H9 (cell line): ENCODE measurements at regions not wholly inside any gene's neighbourhood (a gene's known extent, or its start where the extent isn't known, plus 50 kb on each side); places are given as distances from the start of the nearest gene placed in this dataset.

Source experiments
- DNase-seq: peaks from one replicate; pipeline ENCODE4 v3.0.0-alpha.2; 2017
- H2AFZ ChIP-seq: one replicate; pipeline ENCODE4 v1.6.1; 2013; ENCODE audit warnings: mild to moderate bottlenecking, low read length, control low read depth, moderate library complexity
- H2AK5ac ChIP-seq: 2 replicates; pipeline ENCODE4 v1.6.1; 2013; ENCODE audit warnings: low read length, control low read depth, mixed read lengths; ENCODE audit not compliant: insufficient read length
- H2BK120ac ChIP-seq: one replicate; pipeline ENCODE4 v1.6.1; 2013; ENCODE audit warnings: low read depth, mild to moderate bottlenecking, low read length, control low read depth, inconsistent platforms; ENCODE audit not compliant: poor library complexity, severe bottlenecking
- H2BK12ac ChIP-seq: 2 replicates; pipeline ENCODE4 v1.6.1; 2013; ENCODE audit warnings: low read length, control low read depth, mixed read lengths, low read depth; ENCODE audit not compliant: insufficient read length
- H2BK15ac ChIP-seq: 2 replicates; pipeline ENCODE4 v1.6.1; 2013; ENCODE audit warnings: low read depth, low read length, control low read depth
- H2BK20ac ChIP-seq: one replicate; pipeline ENCODE4 v1.6.1; 2013; ENCODE audit warnings: low read depth, mild to moderate bottlenecking, low read length, control low read depth, inconsistent platforms; ENCODE audit not compliant: poor library complexity, severe bottlenecking
- H2BK5ac ChIP-seq: 2 replicates; pipeline ENCODE4 v1.6.1; 2013; ENCODE audit warnings: low read length, control low read depth, mixed read lengths; ENCODE audit not compliant: insufficient read length
- H3K14ac ChIP-seq: 2 replicates; pipeline ENCODE4 v1.6.1; 2013; ENCODE audit warnings: low read length, control low read depth; ENCODE audit not compliant: insufficient read depth
- H3K18ac ChIP-seq: 2 replicates; pipeline ENCODE4 v1.6.1; 2013; ENCODE audit warnings: low read depth, mild to moderate bottlenecking, mixed read lengths, low read length, control low read depth; ENCODE audit not compliant: insufficient read length
- H3K23ac ChIP-seq: 2 replicates; pipeline ENCODE4 v1.6.1; 2013; ENCODE audit warnings: low read length, control low read depth, mixed read lengths, low read depth; ENCODE audit not compliant: insufficient read length
- H3K23me2 ChIP-seq: 2 replicates; pipeline ENCODE4 v1.6.1; 2013; ENCODE audit warnings: low read depth, mild to moderate bottlenecking, mixed read lengths, low read length, control low read depth; ENCODE audit not compliant: insufficient read length, poor library complexity, severe bottlenecking
- H3K27ac ChIP-seq: 2 replicates; pipeline ENCODE4 v1.5.1; 2013; ENCODE audit warnings: low read length, control low read depth, mixed read lengths, low read depth; ENCODE audit not compliant: insufficient read length
- H3K27me3 ChIP-seq: 2 replicates; pipeline ENCODE4 v1.6.1; 2013; ENCODE audit warnings: low read length, control low read depth, inconsistent platforms; ENCODE audit not compliant: insufficient read depth
- H3K4ac ChIP-seq: 2 replicates; pipeline ENCODE4 v1.6.1; 2013; ENCODE audit warnings: low read depth, mild to moderate bottlenecking, control low read depth, inconsistent platforms, low read length, moderate library complexity
- H3K4me1 ChIP-seq: 2 replicates; pipeline ENCODE4 v1.6.1; 2013; ENCODE audit warnings: low read length, control low read depth, inconsistent platforms; ENCODE audit not compliant: insufficient read depth
- H3K4me2 ChIP-seq: 2 replicates; pipeline ENCODE4 v1.6.1; 2013; ENCODE audit warnings: low read length, control low read depth, mixed read lengths; ENCODE audit not compliant: insufficient read length, insufficient read depth
- H3K56ac ChIP-seq: 2 replicates; pipeline ENCODE4 v1.6.1; 2013; ENCODE audit warnings: low read depth, mild to moderate bottlenecking, mixed read lengths, low read length, control low read depth; ENCODE audit not compliant: insufficient read length
- H3K79me1 ChIP-seq: 2 replicates; pipeline ENCODE4 v1.6.1; 2013; ENCODE audit warnings: low read depth, mild to moderate bottlenecking, moderate library complexity, low read length, control low read depth, inconsistent platforms; ENCODE audit not compliant: insufficient read depth, poor library complexity, severe bottlenecking
- H3K79me2 ChIP-seq: 2 replicates; pipeline ENCODE4 v1.6.1; 2013; ENCODE audit warnings: low read length, control low read depth, inconsistent platforms; ENCODE audit not compliant: insufficient read depth
- H3K9ac ChIP-seq: 2 replicates; pipeline ENCODE4 v1.6.1; 2013; ENCODE audit warnings: low read length, control low read depth, mixed read lengths; ENCODE audit not compliant: insufficient read length; ENCODE audit errors: extremely low read depth
- H3K9me3 ChIP-seq: one replicate; pipeline ENCODE4 v1.6.1; 2013; ENCODE audit warnings: low read depth, low read length, inconsistent platforms; ENCODE audit not compliant: control insufficient read depth
- H3T11ph ChIP-seq: one replicate; pipeline ENCODE4 v1.6.1; 2013; ENCODE audit warnings: mild to moderate bottlenecking, low read length, control low read depth, inconsistent platforms
- H4K20me1 ChIP-seq: one replicate; pipeline ENCODE4 v1.6.1; 2013; ENCODE audit not compliant: control insufficient read depth, insufficient read length, insufficient read depth
- H4K5ac ChIP-seq: 2 replicates; pipeline ENCODE4 v1.6.1; 2013; ENCODE audit warnings: low read depth, mild to moderate bottlenecking, mixed read lengths, low read length, control low read depth; ENCODE audit not compliant: insufficient read length
- H4K8ac ChIP-seq: replicated peaks from 2 replicates; pipeline ENCODE4 v1.6.1; 2013; ENCODE audit warnings: low read length, control low read depth, mixed read lengths, low read depth; ENCODE audit not compliant: insufficient read length
- H4K91ac ChIP-seq: 2 replicates; pipeline ENCODE4 v1.6.1; 2013; ENCODE audit warnings: low read depth, mild to moderate bottlenecking, moderate library complexity, mixed read lengths, low read length, control low read depth; ENCODE audit not compliant: insufficient read length
- H3K27ac Mint-ChIP-seq, 3 experiments: 2 replicates in 2 of 3; 3 replicates in 1 of 3; pipeline ENCODE4 v1.8.0; 2020 to 2021; ENCODE audit warnings: mixed read lengths in 3 of 3, mild to moderate bottlenecking in 1 of 3, moderate library complexity in 1 of 3
- H3K27me3 Mint-ChIP-seq: 2 replicates; pipeline ENCODE4 v1.8.0; 2021; ENCODE audit warnings: low read depth, mild to moderate bottlenecking, moderate library complexity, mixed read lengths
- H3K36me3 Mint-ChIP-seq, 3 experiments: 2 replicates in 2 of 3; 3 replicates in 1 of 3; pipeline ENCODE4 v1.8.0; 2020 to 2021; ENCODE audit warnings: low read depth in 3 of 3, mixed read lengths in 3 of 3; ENCODE audit not compliant: insufficient read depth in 1 of 3
- H3K4me1 Mint-ChIP-seq, 2 experiments: 2 replicates each; pipeline ENCODE4 v1.8.0; 2020; ENCODE audit warnings: mixed read lengths in 2 of 2
- H3K4me3 Mint-ChIP-seq, 2 experiments: 2 replicates in 1 of 2; 3 replicates in 1 of 2; pipeline ENCODE4 v1.8.0; 2020 to 2021; ENCODE audit warnings: mild to moderate bottlenecking in 2 of 2, mixed read lengths in 2 of 2, moderate library complexity in 1 of 2
- H3K9me3 Mint-ChIP-seq, 2 experiments: 2 replicates in 1 of 2; 3 replicates in 1 of 2; pipeline ENCODE4 v1.8.0; 2020; ENCODE audit warnings: mild to moderate bottlenecking in 2 of 2, mixed read lengths in 2 of 2, moderate library complexity in 1 of 2
- CTCF ChIP-seq: fragments of 200-600 bp; sonication (generic); conservative IDR thresholded peaks from 3 replicates; pipeline ENCODE4 v1.8.0; 2021; ENCODE audit warnings: antibody characterized with exemption, mild to moderate bottlenecking
- WGBS: extraction: QIAGEN DNeasy Blood & Tissue Kit; methylation state at CpG from one replicate; pipeline ENCODE4 v1.1.7; 2013; ENCODE audit warnings: missing lambda C conversion rate, low lambda C conversion rate, mixed read lengths; ENCODE audit not compliant: insufficient read length; ENCODE audit errors: extremely low coverage; 5-methylcytosine and 5-hydroxymethylcytosine counted together

- Histone ChIP-seq H4K20me1 (no peaks in the 10 kb centered on the region), H4K8ac (no peak overlapping the region), H3K27ac (no peak overlapping the region), H3K4me2 (no peak overlapping the region), H3K14ac (no peak overlapping the region), H3K18ac (no peak overlapping the region), H3K79me1 (no peaks in the 10 kb centered on the region), H3K79me2 (no peaks in the 10 kb centered on the region), H2BK15ac (no peak overlapping the region), H4K91ac (no peak overlapping the region), H2BK120ac (no peak overlapping the region), H2BK20ac (no peak overlapping the region), H3K27me3 (no peaks in the 10 kb centered on the region), H3K9me3 (no peaks in the 10 kb centered on the region), H4K5ac (no peak overlapping the region), H3K4me1 (no peaks in the 10 kb centered on the region; the same call in 1 of the 2 replicates), H3K56ac (no peak overlapping the region), H2AK5ac (no peak overlapping the region), H2AFZ (no peak overlapping the region), H3K4ac (no peak overlapping the region), H2BK5ac (no peak overlapping the region), H2BK12ac (no peak overlapping the region), H3K23ac (no peak overlapping the region), H3K23me2 (no peaks in the 10 kb centered on the region), H3K9ac (no peak overlapping the region), H3T11ph (no peak overlapping the region)
- no peaks in the 10 kb centered on the region for H3K9me3 Mint-ChIP-seq
- WGBS: no CpG with 5 or more reads among the region's 2 CpGs
- peaks cover 2 to 4% of the 10 kb centered on the region in 2 experiments for H3K4me1 Mint-ChIP-seq
- TF ChIP-seq CTCF: no peak
- no peaks in the 10 kb centered on the region; the same call in 1 of the 2 replicates for H3K27me3 Mint-ChIP-seq
- H3K27ac Mint-ChIP-seq: no peak overlapping the region
- no peak for DNase-seq
- no peaks in the 10 kb centered on the region; a peak in 2 of 7 replicates for H3K36me3 Mint-ChIP-seq
- H3K4me3 Mint-ChIP-seq: no peak overlapping the region
Observed at GRCh38 chr18:34604591-34604990, 105.5 kb upstream of the DTNA start.
